Breast epithelium (tissue), 3 donors: ENCODE measurements at regions not wholly inside any gene's neighbourhood (a gene's known extent, or its start where the extent isn't known, plus 50 kb on each side); places are given as distances from the start of the nearest gene placed in this dataset.

Experiments
- CTCF ChIP-seq, 3 donors: fragments of 450-650 bp; IDR thresholded peaks; one replicate each; pipeline ENCODE4 v1.5.1; 2016 to 2017; ENCODE audit warnings: antibody characterized with exemption in 3 of 3, mild to moderate bottlenecking in 3 of 3, moderate library complexity in 3 of 3
- POLR2AphosphoS5 ChIP-seq, 3 donors: sonication (generic); formaldehyde crosslinking; IDR thresholded peaks; one replicate each; pipeline ENCODE4 v1.6.1; 2017; ENCODE audit warnings: antibody characterized with exemption in 3 of 3

- no peak for TF ChIP-seq CTCF (IDR thresholded peaks at IDR 0.05)
- TF ChIP-seq POLR2AphosphoS5 (IDR thresholded peaks at IDR 0.05), result no peak
Observed at GRCh38 chr2:123717636-123718334, 307.3 kb upstream of the CNTNAP5 start.
